ENCODE measurements at regions not wholly inside any gene's neighbourhood (a gene's known extent, or its start where the extent isn't known, plus 50 kb on each side); places are given as distances from the start of the nearest gene placed in this dataset.
A peak's percentile ranks its signal among the peaks of the same experiment; 100 is the strongest.

- H3K36me3 ChIP-seq = no peaks in the 10 kb centered on the region
- H3K4me3 ChIP-seq = peak overlapping the region; percentile 50 to 64
- intact Hi-C loops (cut with DNase I; ENCODE audit: low total_unique reads) = loop anchor here (2.0 to 10.0 kb wide), 2 partner anchors 49 to 153 kb away; partner anchors contain the start of gene NCOR2
- H3K9me3 ChIP-seq = no peaks in the 10 kb centered on the region
- peak overlapping the region; percentile 98 to 99 for H3K27ac ChIP-seq
- peak; percentile 80 to 95 for DNase-seq
- no peaks in the 10 kb centered on the region for H3K27me3 ChIP-seq
- TF ChIP-seq CTCF (IDR thresholded peaks at IDR 0.05) = no peak
- peaks cover 18 to 90% (median 78%) of the 10 kb centered on the region in 4 donors for H3K4me1 ChIP-seq
Observed at GRCh38 chr12:124517260-124518050, 50.0 kb downstream of the NCOR2 start.

GRCh38 chr12:124516850-124517249 is 50.6 kb downstream of the NCOR2 start:
- H3K27ac ChIP-seq = peak overlapping the region; percentile 98 to 99
- no peaks in the 10 kb centered on the region for H3K27me3 ChIP-seq
- intact Hi-C loops (cut with DNase I; ENCODE audit: low total_unique reads) = loop anchor here (10.0 kb wide), 1 partner anchor 152 kb away; no protein-coding TSS in a partner anchor
- H3K4me1 ChIP-seq = peaks cover 18 to 90% (median 77%) of the 10 kb centered on the region in 4 donors
- TF ChIP-seq CTCF (IDR thresholded peaks at IDR 0.05) = no peak
- no peaks in the 10 kb centered on the region for H3K36me3 ChIP-seq
- peak overlapping the region; percentile 50 to 64 for H3K4me3 ChIP-seq
- H3K9me3 ChIP-seq = no peaks in the 10 kb centered on the region
- no peak for DNase-seq

DNA sequence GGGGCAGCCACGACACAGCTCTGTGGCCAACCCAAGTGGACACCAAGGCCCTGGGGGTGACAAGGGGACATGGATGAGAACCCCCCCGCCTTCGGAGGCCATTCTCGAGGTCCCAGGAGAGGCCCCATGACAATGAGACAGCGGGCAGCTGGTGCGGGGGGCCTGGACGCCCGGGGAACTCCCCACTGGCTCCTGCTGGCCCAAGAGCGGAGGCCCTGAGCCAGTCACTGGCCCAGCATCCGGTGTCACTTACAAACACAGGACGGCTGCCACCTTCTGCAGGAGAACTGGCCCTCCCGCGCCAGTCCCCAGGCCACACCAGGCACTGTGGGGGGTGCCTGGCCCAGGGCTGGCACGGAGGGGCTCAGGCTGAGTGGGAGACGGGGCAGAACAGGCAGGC is 51.4 kb downstream of the NCOR2 start:
- no peak for TF ChIP-seq CTCF (IDR thresholded peaks at IDR 0.05)
- Histone ChIP-seq H3K27ac (peak overlapping the region; percentile 98 to 99), H3K4me3 (no peak overlapping the region), H3K27me3 (no peaks in the 10 kb centered on the region), H3K9me3 (no peaks in the 10 kb centered on the region), H3K4me1 (peaks cover 18 to 94% (median 72%) of the 10 kb centered on the region in 4 donors), H3K36me3 (no peaks in the 10 kb centered on the region)
- intact Hi-C loops (cut with DNase I; ENCODE audit: low total_unique reads) = loop anchor here (10.0 kb wide), 1 partner anchor 151 kb away; no protein-coding TSS in a partner anchor
- DNase-seq = no peak

- no peak for DNase-seq
- H3K27me3 ChIP-seq = no peaks in the 10 kb centered on the region
- no peak for TF ChIP-seq CTCF (IDR thresholded peaks at IDR 0.05)
- no peaks in the 10 kb centered on the region for H3K36me3 ChIP-seq
- no peak overlapping the region for H3K4me3 ChIP-seq
- H3K4me1 ChIP-seq = peaks cover 16 to 94% (median 67%) of the 10 kb centered on the region in 4 donors
- intact Hi-C loops (cut with DNase I; ENCODE audit: low total_unique reads) = loop anchor here (10.0 kb wide), 1 partner anchor 150 kb away; no protein-coding TSS in a partner anchor
- H3K9me3 ChIP-seq = no peaks in the 10 kb centered on the region
- peak overlapping the region; percentile 98 to 99 for H3K27ac ChIP-seq
Observed at GRCh38 chr12:124514996-124515932, 52.1 kb downstream of the NCOR2 start.

- Histone ChIP-seq H3K36me3 (no peaks in the 10 kb centered on the region), H3K4me1 (peaks cover 7 to 94% (median 67%) of the 10 kb centered on the region in 4 donors), H3K27ac (no peak overlapping the region), H3K9me3 (no peaks in the 10 kb centered on the region), H3K27me3 (no peaks in the 10 kb centered on the region), H3K4me3 (no peak overlapping the region)
- TF ChIP-seq CTCF (IDR thresholded peaks at IDR 0.05) = no peak
- intact Hi-C loops (cut with DNase I; ENCODE audit: low total_unique reads) = loop anchor here (10.0 kb wide), 1 partner anchor 150 kb away; no protein-coding TSS in a partner anchor
- DNase-seq = no peak
Observed at GRCh38 chr12:124514145-124514995, 53.0 kb downstream of the NCOR2 start.

Data from tibial artery (tissue), 4 donors.